ENCODE measurements at regions not wholly inside any gene's neighbourhood (a gene's known extent, or its start where the extent isn't known, plus 50 kb on each side); places are given as distances from the start of the nearest gene placed in this dataset.

GRCh38 chr2:824954-825353 is 125.7 kb upstream of the SNTG2 start:
- BruUV-seq (replicated peaks), result no TSS peak
- no peak for TF ChIP-seq CTCF (IDR thresholded peaks at IDR 0.05; ENCODE audit: unreplicated experiment)
- H3K4me1 Mint-ChIP-seq (ENCODE audit: insufficient read depth, unreplicated experiment), result no peaks in the 10 kb centered on the region
- intact Hi-C loops (cut with micrococcal nuclease), result no loop called here
- no peak for DNase-seq (ENCODE audit: unreplicated experiment)
- no peak overlapping the region for H3K4me3 Mint-ChIP-seq (ENCODE audit: unreplicated experiment)
- H3K27me3 Mint-ChIP-seq (ENCODE audit: insufficient read depth, unreplicated experiment), result peaks cover 10% of the 10 kb centered on the region
- peaks cover 5% of the 10 kb centered on the region for H3K36me3 Mint-ChIP-seq (ENCODE audit: insufficient read depth, unreplicated experiment)
- ChIA-PET POLR2A (no interaction called here), CTCF (no interaction called here)
- H3K27ac Mint-ChIP-seq (ENCODE audit: low read depth, unreplicated experiment), result no peak overlapping the region
- no peaks in the 10 kb centered on the region for H3K9me3 Mint-ChIP-seq (ENCODE audit: unreplicated experiment)

GRCh38 chr2:824524-824923 is 126.1 kb upstream of the SNTG2 start:
- no peak for DNase-seq (ENCODE audit: unreplicated experiment)
- Mint-ChIP-seq H3K4me1 (ENCODE audit: insufficient read depth, unreplicated experiment) (no peaks in the 10 kb centered on the region), H3K27me3 (ENCODE audit: insufficient read depth, unreplicated experiment) (peaks cover 10% of the 10 kb centered on the region), H3K9me3 (ENCODE audit: unreplicated experiment) (no peaks in the 10 kb centered on the region), H3K4me3 (ENCODE audit: unreplicated experiment) (no peak overlapping the region), H3K27ac (ENCODE audit: low read depth, unreplicated experiment) (no peak overlapping the region), H3K36me3 (ENCODE audit: insufficient read depth, unreplicated experiment) (peaks cover 5% of the 10 kb centered on the region)
- ChIA-PET POLR2A (no interaction called here), CTCF (no interaction called here)
- intact Hi-C loops (cut with micrococcal nuclease), result no loop called here
- BruUV-seq (replicated peaks), result no TSS peak
- no peak for TF ChIP-seq CTCF (IDR thresholded peaks at IDR 0.05; ENCODE audit: unreplicated experiment)

- no peak overlapping the region for H3K4me3 Mint-ChIP-seq (ENCODE audit: unreplicated experiment)
- POLR2A ChIA-PET, result no interaction called here
- H3K27me3 Mint-ChIP-seq (ENCODE audit: insufficient read depth, unreplicated experiment), result peaks cover 10% of the 10 kb centered on the region
- BruUV-seq (replicated peaks), result no TSS peak
- no peaks in the 10 kb centered on the region for H3K9me3 Mint-ChIP-seq (ENCODE audit: unreplicated experiment)
- intact Hi-C loops (cut with micrococcal nuclease), result no loop called here
- H3K36me3 Mint-ChIP-seq (ENCODE audit: insufficient read depth, unreplicated experiment), result peaks cover 5% of the 10 kb centered on the region
- no peaks in the 10 kb centered on the region for H3K4me1 Mint-ChIP-seq (ENCODE audit: insufficient read depth, unreplicated experiment)
- no peak overlapping the region for H3K27ac Mint-ChIP-seq (ENCODE audit: low read depth, unreplicated experiment)
- CTCF ChIA-PET, result no interaction called here
- DNase-seq (ENCODE audit: unreplicated experiment), result no peak
- TF ChIP-seq CTCF (IDR thresholded peaks at IDR 0.05; ENCODE audit: unreplicated experiment), result no peak
These were observed 129.1 kb upstream of the SNTG2 start for GRCh38 chr2:821546-821945.

GRCh38 chr2:819601-820000 is 131.0 kb upstream of the SNTG2 start:
- BruUV-seq (replicated peaks), result no TSS peak
- Mint-ChIP-seq H3K27me3 (ENCODE audit: insufficient read depth, unreplicated experiment) (peaks cover 10% of the 10 kb centered on the region), H3K4me1 (ENCODE audit: insufficient read depth, unreplicated experiment) (no peaks in the 10 kb centered on the region), H3K9me3 (ENCODE audit: unreplicated experiment) (no peaks in the 10 kb centered on the region), H3K36me3 (ENCODE audit: insufficient read depth, unreplicated experiment) (peaks cover 5% of the 10 kb centered on the region), H3K27ac (ENCODE audit: low read depth, unreplicated experiment) (no peak overlapping the region), H3K4me3 (ENCODE audit: unreplicated experiment) (no peak overlapping the region)
- CTCF ChIA-PET, result no interaction called here
- intact Hi-C loops (cut with micrococcal nuclease), result no loop called here
- no peak for TF ChIP-seq CTCF (IDR thresholded peaks at IDR 0.05; ENCODE audit: unreplicated experiment)
- POLR2A ChIA-PET, result no interaction called here
- no peak for DNase-seq (ENCODE audit: unreplicated experiment)

Measured in MCF 10A (cell line).